Left colon (tissue), 2 donors: ENCODE measurements at regions not wholly inside any gene's neighbourhood (a gene's known extent, or its start where the extent isn't known, plus 50 kb on each side); places are given as distances from the start of the nearest gene placed in this dataset.
"Not testable (repeated sequence)": the region's sequence is repeated elsewhere in the genome, so short reads cannot be mapped to it uniquely, and the experiment has no call there.

Source experiments
- ATAC-seq: fragments of 200-7000 bp; cut with Tn5 transposase; one replicate; pipeline ENCODE4 v1.9.1; 2020; ENCODE audit warnings: mild to moderate bottlenecking, moderate library complexity
- DNase-seq, 2 donors: peaks; one replicate each; pipeline ENCODE4 v3.0.0-alpha.2; 2020
- intact Hi-C, 2 donors: fragments of 100-400 bp; cut with DNase I in 1 of 2; cut with micrococcal nuclease in 1 of 2; formaldehyde crosslinking; loops; one replicate each; pipeline versions ENCODE4 v1.11.2 to v1.14.0; 2022; cut with DNase I, micrococcal nuclease
- donor health status: DM: no; HTN: no; CAD: no.
- donor health status: DM: yes; HTN: yes; CAD: no.

DNA sequence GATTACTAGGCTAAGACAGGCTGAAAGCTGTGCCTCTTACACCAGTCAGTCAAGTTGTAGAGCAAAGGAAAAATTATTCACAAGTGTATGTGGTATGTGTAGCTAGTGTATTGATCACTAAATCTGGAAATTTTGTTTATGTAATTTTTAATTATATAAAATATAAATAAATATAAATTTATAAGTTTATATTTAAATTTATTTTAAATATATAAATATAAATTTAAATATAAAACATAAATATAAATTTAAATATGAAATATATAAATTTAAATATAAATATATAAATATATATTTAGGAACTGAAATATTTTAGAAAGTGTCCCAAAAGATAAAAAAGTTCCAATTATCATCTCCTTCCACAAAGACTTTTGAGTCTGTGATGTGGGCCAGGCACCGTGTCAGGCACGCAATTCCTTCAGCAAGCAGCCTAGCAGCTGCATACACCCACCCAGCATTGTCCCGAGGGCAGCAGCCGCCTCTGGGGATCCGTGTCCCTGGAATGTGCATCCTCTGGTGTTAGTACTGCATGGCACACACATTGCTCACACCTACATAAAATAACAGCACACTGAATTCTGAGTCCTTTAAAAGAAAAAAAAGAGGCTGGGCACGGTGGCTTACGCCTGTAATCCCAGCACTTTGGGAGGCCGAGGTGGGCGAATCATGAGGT, 1098.0 kb downstream of the BRD1 start:
- no peak for DNase-seq
- intact Hi-C loops, result no loop called here
- ATAC-seq, result no peak

DNA sequence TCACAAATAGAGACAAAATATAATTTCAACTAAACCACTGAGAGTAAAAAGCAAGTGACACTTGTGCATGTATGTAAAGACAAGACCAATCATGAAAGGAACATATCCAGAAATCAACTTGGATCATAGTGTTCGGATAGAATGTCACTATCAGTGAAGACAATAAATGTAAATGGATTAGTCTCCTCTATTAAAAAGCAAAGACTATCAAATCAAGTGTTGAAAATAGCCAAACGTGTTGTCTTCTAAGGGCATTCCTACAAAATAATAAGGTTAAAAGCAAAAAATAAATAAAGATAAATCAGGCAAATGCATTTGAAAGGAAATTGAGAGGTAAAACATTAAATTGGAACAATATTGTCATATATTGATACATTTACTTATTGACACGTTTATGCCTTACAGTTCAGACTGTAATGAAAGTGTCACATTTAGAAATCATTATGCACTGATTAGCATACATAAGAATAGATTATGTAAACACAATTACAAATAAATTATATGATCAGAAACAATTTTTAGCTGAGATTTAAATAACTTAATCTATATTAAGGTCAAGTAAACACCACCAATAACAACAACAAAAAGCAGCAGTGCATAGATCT, 1100.1 kb downstream of the BRD1 start:
- DNase-seq (no peak), ATAC-seq (no peak)
- intact Hi-C loops, result no loop called here

- no peak for DNase-seq
- intact Hi-C loops, result no loop called here
- no peak for ATAC-seq
Measured at GRCh38 chr22:48724899-48725298, 1102.8 kb downstream of the BRD1 start.

DNA sequence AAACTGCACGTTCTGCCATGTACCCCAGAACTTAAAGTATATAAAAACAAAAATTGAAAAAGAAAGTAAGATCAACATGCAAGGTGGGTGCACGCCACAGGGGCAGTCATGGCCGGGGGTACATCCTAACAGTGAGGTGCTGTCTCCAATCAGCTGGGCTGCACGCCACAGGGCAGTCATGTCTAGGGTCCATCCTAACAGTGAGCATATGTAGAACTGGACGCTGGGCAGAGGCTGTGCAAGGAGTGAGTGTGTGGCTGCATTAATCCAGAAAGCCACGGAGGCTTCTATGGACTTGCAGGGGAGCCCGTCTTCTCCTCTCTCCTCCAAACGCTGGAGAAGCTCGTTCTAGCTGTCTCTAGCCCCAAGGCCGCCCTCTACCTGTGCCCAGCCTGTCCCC, 1105.0 kb downstream of the BRD1 start:
- ATAC-seq (no peak), DNase-seq (no peak)

DNA sequence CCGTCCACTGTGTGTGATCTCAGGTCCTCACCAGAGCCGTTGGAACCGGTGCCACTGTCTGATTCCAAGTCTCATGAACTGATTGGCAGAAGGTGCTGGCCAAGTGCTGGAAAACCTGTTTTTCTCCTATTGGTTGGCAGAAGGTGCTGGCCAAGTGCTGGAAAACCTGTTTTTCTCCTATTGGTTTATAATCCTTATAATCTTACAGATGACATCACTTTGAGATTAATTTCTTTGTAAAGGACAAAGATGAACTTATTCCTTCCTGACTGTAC, 1106.3 kb downstream of the BRD1 start:
- ATAC-seq (peak; percentile 67), DNase-seq (peak in 1 of 2 donors; percentile 39)
- intact Hi-C loops, result no loop called here

More for the DNA sequence above, 1105.0 kb downstream of the BRD1 start:
- intact Hi-C loops, result no loop called here

GRCh38 chr22:48720662-48721394, 1106.8 kb downstream of the BRD1 start:
- intact Hi-C loops, result no loop called here
- DNase-seq (no peak), ATAC-seq (no peak)

DNA sequence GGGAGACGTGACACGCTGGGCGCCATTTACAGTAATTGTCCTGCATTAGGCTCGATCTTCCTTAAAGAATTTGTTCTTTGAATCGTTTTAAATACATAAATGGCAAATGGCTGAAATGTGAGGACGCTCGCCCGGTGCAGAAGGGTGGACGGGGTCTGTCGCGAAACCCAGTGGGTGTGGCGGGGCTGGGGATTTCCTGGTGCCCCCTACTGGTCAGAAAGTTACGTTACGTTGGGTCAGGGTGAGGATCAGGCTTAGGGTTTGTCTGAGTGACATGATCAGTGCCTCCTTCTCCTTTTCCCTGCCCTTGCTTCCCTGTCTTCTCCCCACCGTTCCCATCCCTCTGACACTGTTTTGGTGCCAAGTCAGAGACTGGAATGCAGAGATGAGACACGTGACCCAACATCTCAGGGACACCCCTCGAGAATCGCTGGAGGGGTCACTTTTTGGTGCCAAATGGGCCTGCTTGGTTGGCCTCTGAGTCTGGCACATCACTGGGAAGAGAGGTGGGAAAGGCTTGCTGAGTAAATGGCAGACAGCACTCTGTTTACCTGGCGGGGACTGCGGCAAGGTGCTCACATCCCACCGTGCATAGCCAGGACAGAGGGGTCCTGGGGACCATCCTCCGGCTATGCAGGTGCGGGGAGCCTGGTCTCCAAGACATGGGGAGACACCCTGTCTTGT, 1107.6 kb downstream of the BRD1 start:
- no peak for ATAC-seq
- no peak for DNase-seq
- intact Hi-C loops, result no loop called here

- intact Hi-C loops, result no loop called here
- no peak for DNase-seq
- ATAC-seq, result no peak
Measured at GRCh38 chr22:48718818-48719500, 1108.7 kb downstream of the BRD1 start.

- no peak for ATAC-seq
Measured at GRCh38 chr22:48717883-48718817, 1109.5 kb downstream of the BRD1 start.

DNA sequence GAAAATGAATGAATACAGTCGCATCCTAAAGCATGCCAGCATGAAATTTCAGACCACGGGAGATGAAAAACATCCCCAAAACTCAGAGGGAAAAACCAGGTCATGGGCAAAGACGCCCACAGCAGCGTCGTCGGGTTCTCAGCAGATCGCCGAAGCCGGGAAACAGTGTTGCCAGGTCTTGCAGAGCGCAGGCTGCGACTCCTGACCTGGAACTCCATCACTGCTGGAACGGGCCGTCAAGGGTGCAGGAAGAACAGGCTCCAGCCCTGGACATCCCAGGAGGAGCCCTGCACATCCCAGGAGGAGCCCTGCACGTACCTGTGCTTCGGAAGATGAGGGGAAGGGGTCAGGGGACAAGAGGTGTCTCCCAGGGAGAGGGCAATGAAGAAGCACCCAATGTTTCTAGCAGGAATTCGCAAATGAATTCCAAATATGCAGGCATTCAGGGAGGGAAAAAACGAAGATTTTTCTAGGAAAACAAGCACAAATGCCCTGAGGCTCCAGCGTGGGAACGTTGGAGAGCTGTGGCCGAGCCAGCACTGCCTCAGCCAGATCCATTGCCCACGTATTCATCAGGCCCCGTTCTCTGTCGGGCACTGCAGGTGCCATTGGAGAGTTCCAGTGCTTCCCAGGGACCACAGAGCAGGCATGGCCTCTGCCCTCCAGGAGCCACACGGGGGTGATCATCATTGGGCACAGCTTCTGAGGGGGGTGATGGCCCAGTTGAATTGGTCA, 1110.4 kb downstream of the BRD1 start:
- intact Hi-C loops, result no loop called here
- DNase-seq (no peak), ATAC-seq (no peak)

More at GRCh38 chr22:48717883-48718817, 1109.5 kb downstream of the BRD1 start:
- intact Hi-C loops, result no loop called here
- no peak for DNase-seq

- DNase-seq, intact Hi-C loops, ATAC-seq: not testable (repeated sequence)
Measured at GRCh38 chr22:48716154-48716553, 1111.5 kb downstream of the BRD1 start.

DNA sequence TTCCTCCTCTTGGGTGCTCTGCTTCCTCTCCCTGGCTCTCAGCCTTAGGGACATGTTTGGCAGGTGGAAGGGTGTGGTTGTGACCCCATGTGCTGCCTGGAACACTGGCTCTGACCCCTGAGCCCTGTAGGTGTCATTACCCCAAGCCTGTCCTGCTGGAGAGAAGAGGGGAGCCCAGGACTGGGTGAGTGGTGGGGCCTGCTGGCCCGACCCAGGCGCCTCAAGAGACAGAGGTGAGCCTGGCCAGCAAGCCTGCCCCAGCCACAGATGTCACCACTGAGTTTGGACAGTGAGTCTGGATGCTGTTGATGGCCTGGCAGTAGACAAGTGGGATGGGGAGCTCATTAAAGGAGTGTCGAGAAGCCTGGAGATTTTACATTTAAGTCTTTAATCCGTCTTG, 1112.2 kb downstream of the BRD1 start:
- DNase-seq (no peak), ATAC-seq (no peak)
- intact Hi-C loops, result no loop called here

DNA sequence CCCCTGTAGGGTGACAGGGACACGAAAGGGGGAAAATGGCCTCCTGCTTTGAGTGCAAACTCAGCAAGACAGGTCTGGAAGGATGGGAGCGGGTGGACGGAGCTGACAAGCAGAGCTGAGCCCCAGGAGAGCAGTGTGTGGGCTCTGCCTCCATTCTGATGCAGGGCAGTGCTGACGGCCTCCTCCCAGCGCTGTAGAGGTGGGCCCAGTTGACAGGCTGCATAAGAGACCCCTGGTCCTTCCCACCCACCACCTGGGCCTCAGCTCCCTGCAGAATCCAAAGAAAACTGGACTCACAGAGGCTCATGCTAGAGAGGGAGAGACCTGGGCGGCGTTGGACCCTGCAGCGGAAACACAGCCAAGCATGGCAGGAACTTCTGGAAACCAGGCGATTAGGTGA, 1113.4 kb downstream of the BRD1 start:
- DNase-seq, result no peak

DNA sequence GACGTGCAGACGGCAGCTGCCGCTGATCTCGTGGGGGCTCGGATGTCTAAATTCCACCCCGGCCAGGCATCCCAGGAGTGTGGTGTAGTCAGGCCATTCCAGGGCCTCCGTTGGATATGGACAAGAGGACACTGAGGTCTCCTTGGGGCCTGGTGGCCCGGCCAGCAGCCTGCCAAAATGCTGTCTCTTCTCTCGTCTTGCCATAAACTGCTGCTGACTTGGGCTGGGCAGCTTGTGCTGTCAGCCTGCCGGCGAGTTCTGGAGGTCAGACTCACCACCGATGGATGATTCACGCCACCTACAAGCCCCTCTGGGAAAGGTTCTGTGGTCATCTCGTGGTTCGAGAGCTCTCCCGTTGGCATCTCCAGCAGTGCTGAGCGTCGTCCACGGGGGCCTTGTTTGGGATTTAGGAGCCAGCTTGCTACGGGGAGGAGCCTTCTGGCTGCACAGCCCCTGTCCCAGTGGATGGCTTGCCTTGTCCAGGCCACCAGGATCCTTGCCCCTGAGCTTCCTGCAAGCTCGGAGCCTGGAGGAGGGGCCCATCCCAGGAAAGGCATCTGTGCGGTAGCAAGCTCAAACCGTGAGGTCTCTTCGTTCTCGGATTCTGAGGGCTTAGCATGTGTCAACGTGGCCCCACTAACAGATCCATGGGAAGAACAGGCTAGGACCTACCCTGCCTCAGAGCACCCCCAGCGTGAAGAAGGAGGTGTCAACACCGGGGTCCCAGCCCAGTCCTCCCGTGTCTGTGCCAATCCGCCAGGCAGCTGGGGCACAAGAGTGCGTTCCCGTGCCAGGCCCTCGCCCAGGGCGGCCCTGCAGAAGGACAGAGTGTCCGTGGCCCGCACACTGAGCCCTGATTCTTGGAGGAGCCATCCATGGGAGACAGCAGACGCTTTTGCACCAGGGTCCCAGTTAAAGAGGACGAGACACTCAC, 1114.1 kb downstream of the BRD1 start:
- intact Hi-C loops, result no loop called here
- no peak for ATAC-seq
- no peak for DNase-seq

More for the DNA sequence above, 1113.4 kb downstream of the BRD1 start:
- intact Hi-C loops, result no loop called here
- no peak for ATAC-seq

GRCh38 chr22:48712558-48713271, 1115.0 kb downstream of the BRD1 start:
- intact Hi-C loops, result no loop called here
- ATAC-seq (no peak), DNase-seq (no peak)

GRCh38 chr22:48711669-48712068, 1116.0 kb downstream of the BRD1 start:
- ATAC-seq (no peak), DNase-seq (no peak)

More at GRCh38 chr22:48711669-48712068, 1116.0 kb downstream of the BRD1 start:
- intact Hi-C loops, result no loop called here
